GM19463 (cell line): ENCODE measurements at regions not wholly inside any gene's neighbourhood (a gene's known extent, or its start where the extent isn't known, plus 50 kb on each side); places are given as distances from the start of the nearest gene placed in this dataset.

Experiments used
- ATAC-seq: cut with Tn5 transposase; IDR thresholded peaks from one replicate; pipeline ENCODE4 v1.9.1; 2021; ENCODE audit warnings: mild to moderate bottlenecking, moderate library complexity; ENCODE audit not compliant: unreplicated experiment

GRCh38 chr10:78768876-78769275 lies 299.9 kb upstream of the ZMIZ1 start:
- ATAC-seq = no peak

GRCh38 chr10:78769526-78769925 lies 299.2 kb upstream of the ZMIZ1 start:
- ATAC-seq = no peak

GRCh38 chr10:78770167-78771090 lies 298.3 kb upstream of the ZMIZ1 start:
- no peak for ATAC-seq

- ATAC-seq = no peak
Observed at GRCh38 chr10:78771260-78771659, 297.5 kb upstream of the ZMIZ1 start.

- no peak for ATAC-seq
Observed at GRCh38 chr10:78771808-78772455, 296.8 kb upstream of the ZMIZ1 start.

GRCh38 chr10:78772486-78772885 lies 296.3 kb upstream of the ZMIZ1 start:
- ATAC-seq = no peak

- ATAC-seq = no peak
Observed at GRCh38 chr10:78772986-78773530, 295.7 kb upstream of the ZMIZ1 start.

GRCh38 chr10:78774614-78774998 lies 294.2 kb upstream of the ZMIZ1 start:
- no peak for ATAC-seq

- ATAC-seq = no peak
Observed at GRCh38 chr10:78774999-78775711, 293.6 kb upstream of the ZMIZ1 start.

GRCh38 chr10:78775891-78776290 lies 292.9 kb upstream of the ZMIZ1 start:
- no peak for ATAC-seq

GRCh38 chr10:78776756-78777155 lies 292.0 kb upstream of the ZMIZ1 start:
- ATAC-seq = no peak

GRCh38 chr10:78777466-78777865 lies 291.3 kb upstream of the ZMIZ1 start:
- no peak for ATAC-seq

- no peak for ATAC-seq
Observed at GRCh38 chr10:78777867-78778266, 290.9 kb upstream of the ZMIZ1 start.

GRCh38 chr10:78778444-78779338 lies 290.1 kb upstream of the ZMIZ1 start:
- no peak for ATAC-seq

- no peak for ATAC-seq
Observed at GRCh38 chr10:78779339-78779955, 289.3 kb upstream of the ZMIZ1 start.

- no peak for ATAC-seq
Observed at GRCh38 chr10:78780551-78780961, 288.2 kb upstream of the ZMIZ1 start.

- ATAC-seq = no peak
Observed at GRCh38 chr10:78781251-78781913, 287.4 kb upstream of the ZMIZ1 start.

- ATAC-seq = no peak
Observed at GRCh38 chr10:78781991-78782390, 286.8 kb upstream of the ZMIZ1 start.

GRCh38 chr10:78782441-78782840 lies 286.3 kb upstream of the ZMIZ1 start:
- ATAC-seq = no peak
